AG04450 (cell line): ENCODE measurements at regions not wholly inside any gene's neighbourhood (a gene's known extent, or its start where the extent isn't known, plus 50 kb on each side); places are given as distances from the start of the nearest gene placed in this dataset.

Experiments used
- CTCF ChIA-PET: fragments of 300-600, 350-600 bp; formaldehyde crosslinking; extraction: SDS; loops from one replicate; lab custom pipeline; 2022; ENCODE audit warnings: antibody characterized with exemption, inconsistent platforms; lab: Charles Lee
- POLR2A ChIA-PET: fragments of 350-600 bp; formaldehyde crosslinking; extraction: SDS; loops from one replicate; lab custom pipeline; 2021; ENCODE audit warnings: antibody characterized with exemption, inconsistent platforms; lab: Yijun Ruan, JAX
- DNase-seq: peaks from one replicate; pipeline ENCODE4 v3.0.0-alpha.2; 2011; ENCODE audit warnings: low read depth, low spot score
- H3K27ac ChIP-seq: one replicate; pipeline ENCODE4 v1.5.1; 2012; ENCODE audit warnings: low read depth, low read length, control low read depth
- H3K27me3 ChIP-seq: one replicate; pipeline ENCODE4 v1.6.0; 2012; ENCODE audit warnings: low read length; ENCODE audit not compliant: control insufficient read depth, insufficient read depth
- H3K4me3 ChIP-seq: 2 replicates; pipeline ENCODE4 v1.5.1; 2011; ENCODE audit warnings: mild to moderate bottlenecking, low read depth, low read length, control low read depth
- H3K9me3 ChIP-seq: 2 replicates; pipeline ENCODE4 v1.5.1; 2012; ENCODE audit warnings: low read length; ENCODE audit not compliant: control insufficient read depth, insufficient read depth
- CTCF ChIP-seq: IDR thresholded peaks from 2 replicates; pipeline ENCODE4 v1.5.1; 2011; ENCODE audit warnings: low read depth, low read length, control low read depth, inconsistent platforms

- no peaks in the 10 kb centered on the region for H3K9me3 ChIP-seq
- no peak for TF ChIP-seq CTCF
- H3K4me3 ChIP-seq: no peak overlapping the region
- CTCF ChIA-PET: no interaction called here
- no peak overlapping the region for H3K27ac ChIP-seq
- no peak for DNase-seq
- H3K27me3 ChIP-seq: no peaks in the 10 kb centered on the region
- POLR2A ChIA-PET: no interaction called here
Measured at GRCh38 chr4:104905065-104905464, 241.6 kb upstream of the TET2 start.

- CTCF ChIA-PET: no interaction called here
- Histone ChIP-seq H3K4me3 (no peak overlapping the region), H3K27me3 (no peaks in the 10 kb centered on the region), H3K9me3 (no peaks in the 10 kb centered on the region), H3K27ac (no peak overlapping the region)
- POLR2A ChIA-PET: no interaction called here
- DNase-seq: no peak
- TF ChIP-seq CTCF: no peak
Measured at GRCh38 chr4:104905546-104905945, 241.1 kb upstream of the TET2 start.

- DNase-seq: no peak
- CTCF ChIA-PET: interaction anchor here (0.6 kb wide), 1 partner anchor 1422 kb away, joined by 5 read pairs; no protein-coding TSS in a partner anchor
Measured at GRCh38 chr4:104906276-104906675, 240.4 kb upstream of the TET2 start.

GRCh38 chr4:104907074-104907649, 239.5 kb upstream of the TET2 start:
- POLR2A ChIA-PET: no interaction called here
- CTCF ChIA-PET: no interaction called here

More at GRCh38 chr4:104906276-104906675, 240.4 kb upstream of the TET2 start:
- no peaks in the 10 kb centered on the region for H3K27me3 ChIP-seq
- no peaks in the 10 kb centered on the region for H3K9me3 ChIP-seq
- TF ChIP-seq CTCF: no peak
- POLR2A ChIA-PET: no interaction called here
- H3K4me3 ChIP-seq: no peak overlapping the region
- H3K27ac ChIP-seq: no peak overlapping the region

GRCh38 chr4:104907991-104908390, 238.7 kb upstream of the TET2 start:
- H3K27ac ChIP-seq: no peak overlapping the region
- no peaks in the 10 kb centered on the region for H3K9me3 ChIP-seq
- POLR2A ChIA-PET: no interaction called here
- CTCF ChIA-PET: interaction anchor here (0.5 kb wide), 1 partner anchor 12 kb away, joined by 3 read pairs; no protein-coding TSS in a partner anchor
- no peak for DNase-seq
- TF ChIP-seq CTCF: no peak
- H3K4me3 ChIP-seq: no peak overlapping the region
- H3K27me3 ChIP-seq: no peaks in the 10 kb centered on the region

More at GRCh38 chr4:104907074-104907649, 239.5 kb upstream of the TET2 start:
- no peaks in the 10 kb centered on the region for H3K27me3 ChIP-seq
- no peak overlapping the region for H3K4me3 ChIP-seq
- no peaks in the 10 kb centered on the region for H3K9me3 ChIP-seq
- H3K27ac ChIP-seq: no peak overlapping the region
- no peak for TF ChIP-seq CTCF
- no peak for DNase-seq
